ENCODE measurements at regions not wholly inside any gene's neighbourhood (a gene's known extent, or its start where the extent isn't known, plus 50 kb on each side); places are given as distances from the start of the nearest gene placed in this dataset.

- H3K36me3 Mint-ChIP-seq (ENCODE audit: low read depth) = no peaks in the 10 kb centered on the region
- peaks cover 27% of the 10 kb centered on the region for H3K4me1 Mint-ChIP-seq
- H3K27me3 Mint-ChIP-seq (ENCODE audit: low read depth) = no peaks in the 10 kb centered on the region
- peak overlapping the region; percentile 7 for H3K27ac Mint-ChIP-seq (ENCODE audit: unreplicated experiment)
- H3K4me3 Mint-ChIP-seq = no peak overlapping the region
- no peak for DNase-seq (ENCODE audit: low read depth, low spot score)
- peaks cover 20% of the 10 kb centered on the region for H3K9me3 Mint-ChIP-seq
- no peak for TF ChIP-seq CTCF (conservative IDR thresholded peaks at IDR 0.05)
These were observed 217.5 kb downstream of the NCK2 start for GRCh38 chr2:105962221-105962620.

GRCh38 chr2:105961599-105962146 lies 217.0 kb downstream of the NCK2 start:
- Mint-ChIP-seq H3K4me3 (no peak overlapping the region), H3K36me3 (ENCODE audit: low read depth) (no peaks in the 10 kb centered on the region), H3K27ac (ENCODE audit: unreplicated experiment) (peak overlapping the region; percentile 7), H3K9me3 (peaks cover 20% of the 10 kb centered on the region), H3K4me1 (peaks cover 27% of the 10 kb centered on the region), H3K27me3 (ENCODE audit: low read depth) (no peaks in the 10 kb centered on the region)
- TF ChIP-seq CTCF (conservative IDR thresholded peaks at IDR 0.05) = no peak
- no peak for DNase-seq (ENCODE audit: low read depth, low spot score)

- no peak overlapping the region for H3K4me3 Mint-ChIP-seq
- H3K4me1 Mint-ChIP-seq = peaks cover 45% of the 10 kb centered on the region
- H3K9me3 Mint-ChIP-seq = peaks cover 13% of the 10 kb centered on the region
- DNase-seq (ENCODE audit: low read depth, low spot score) = no peak
- H3K36me3 Mint-ChIP-seq (ENCODE audit: low read depth) = no peaks in the 10 kb centered on the region
- no peaks in the 10 kb centered on the region for H3K27me3 Mint-ChIP-seq (ENCODE audit: low read depth)
- H3K27ac Mint-ChIP-seq (ENCODE audit: unreplicated experiment) = no peak overlapping the region
- no peak for TF ChIP-seq CTCF (conservative IDR thresholded peaks at IDR 0.05)
These were observed 214.6 kb downstream of the NCK2 start for GRCh38 chr2:105959357-105959756.

GRCh38 chr2:105954891-105955290 lies 210.2 kb downstream of the NCK2 start:
- H3K27ac Mint-ChIP-seq (ENCODE audit: unreplicated experiment) = peak overlapping the region; percentile 3
- H3K4me1 Mint-ChIP-seq = peaks cover 47% of the 10 kb centered on the region
- H3K9me3 Mint-ChIP-seq = peaks cover 13% of the 10 kb centered on the region
- no peak for TF ChIP-seq CTCF (conservative IDR thresholded peaks at IDR 0.05)
- peak overlapping the region; percentile 6 for H3K4me3 Mint-ChIP-seq
- no peaks in the 10 kb centered on the region for H3K27me3 Mint-ChIP-seq (ENCODE audit: low read depth)
- DNase-seq (ENCODE audit: low read depth, low spot score) = no peak
- no peaks in the 10 kb centered on the region for H3K36me3 Mint-ChIP-seq (ENCODE audit: low read depth)

- TF ChIP-seq CTCF (conservative IDR thresholded peaks at IDR 0.05) = no peak
- Mint-ChIP-seq H3K27ac (ENCODE audit: unreplicated experiment) (peak overlapping the region; percentile 87), H3K27me3 (ENCODE audit: low read depth) (no peaks in the 10 kb centered on the region), H3K36me3 (ENCODE audit: low read depth) (no peaks in the 10 kb centered on the region), H3K4me1 (peaks cover 44% of the 10 kb centered on the region), H3K9me3 (peaks cover 9% of the 10 kb centered on the region), H3K4me3 (no peak overlapping the region)
- DNase-seq (ENCODE audit: low read depth, low spot score) = no peak
These were observed 209.2 kb downstream of the NCK2 start for GRCh38 chr2:105953942-105954341.
